Spleen (tissue), 7 donors: ENCODE measurements at regions not wholly inside any gene's neighbourhood (a gene's known extent, or its start where the extent isn't known, plus 50 kb on each side); places are given as distances from the start of the nearest gene placed in this dataset.

Experiments
- POLR2A ChIP-seq, 3 donors: fragments of 450-650 bp; IDR thresholded peaks; one replicate each; pipeline ENCODE4 v1.5.1; 2017; ENCODE audit warnings: antibody characterized with exemption in 3 of 3, mild to moderate bottlenecking in 1 of 3
- POLR2AphosphoS5 ChIP-seq, 3 donors: sonication (generic); formaldehyde crosslinking; IDR thresholded peaks; one replicate each; pipeline ENCODE4 v1.5.1; 2017; ENCODE audit warnings: antibody characterized with exemption in 3 of 3
- TF ChIP-seq, protein P1 (sequence below), 11 experiments: fragments of 200-600 bp in 7 of 11; fragments of 450-650 bp in 4 of 11; sonication (generic) in 4 of 11; IDR thresholded peaks in 8 of 11; conservative IDR thresholded peaks in 3 of 11; 1 replicate in 7 of 11; 2 replicates in 4 of 11; pipeline versions ENCODE4 v1.4.0 to v1.8.0; 2016 to 2021; ENCODE audit warnings: antibody characterized with exemption in 11 of 11, inconsistent platforms in 4 of 11, mild to moderate bottlenecking in 1 of 11
- donor health status: DM: no; HTN: no; CAD: no; lungs with moderate emphysema.
- donor health status: DM: no; HTN: no; CAD: no.
- donor health status: DM: no; HTN: no; CAD: no.

DNA sequence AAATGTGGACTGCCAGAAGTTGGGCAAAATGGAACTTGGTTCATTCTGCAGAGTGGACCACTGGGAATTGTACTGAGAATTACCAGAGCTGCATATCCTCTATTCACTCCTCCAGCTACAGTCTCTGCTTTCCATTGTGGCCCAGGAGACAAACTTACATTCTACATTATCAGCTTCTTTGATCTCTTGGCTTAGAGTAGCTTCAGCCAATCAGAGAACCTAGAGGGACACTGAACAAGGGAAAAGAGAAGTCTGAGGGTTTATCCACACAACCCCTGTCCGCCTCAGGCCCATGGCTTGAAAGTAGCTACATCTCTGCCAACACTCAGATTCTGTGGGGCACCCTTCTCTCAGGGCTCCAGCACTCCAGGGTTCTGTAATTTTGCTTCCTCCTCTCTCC, 251.1 kb downstream of the TRIB2 start:
- TF ChIP-seq, protein P1, sequence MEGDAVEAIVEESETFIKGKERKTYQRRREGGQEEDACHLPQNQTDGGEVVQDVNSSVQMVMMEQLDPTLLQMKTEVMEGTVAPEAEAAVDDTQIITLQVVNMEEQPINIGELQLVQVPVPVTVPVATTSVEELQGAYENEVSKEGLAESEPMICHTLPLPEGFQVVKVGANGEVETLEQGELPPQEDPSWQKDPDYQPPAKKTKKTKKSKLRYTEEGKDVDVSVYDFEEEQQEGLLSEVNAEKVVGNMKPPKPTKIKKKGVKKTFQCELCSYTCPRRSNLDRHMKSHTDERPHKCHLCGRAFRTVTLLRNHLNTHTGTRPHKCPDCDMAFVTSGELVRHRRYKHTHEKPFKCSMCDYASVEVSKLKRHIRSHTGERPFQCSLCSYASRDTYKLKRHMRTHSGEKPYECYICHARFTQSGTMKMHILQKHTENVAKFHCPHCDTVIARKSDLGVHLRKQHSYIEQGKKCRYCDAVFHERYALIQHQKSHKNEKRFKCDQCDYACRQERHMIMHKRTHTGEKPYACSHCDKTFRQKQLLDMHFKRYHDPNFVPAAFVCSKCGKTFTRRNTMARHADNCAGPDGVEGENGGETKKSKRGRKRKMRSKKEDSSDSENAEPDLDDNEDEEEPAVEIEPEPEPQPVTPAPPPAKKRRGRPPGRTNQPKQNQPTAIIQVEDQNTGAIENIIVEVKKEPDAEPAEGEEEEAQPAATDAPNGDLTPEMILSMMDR (IDR thresholded peaks at IDR 0.05 in 8 of 11, conservative IDR thresholded peaks at IDR 0.05 in 3 of 11) = no peak
- TF ChIP-seq POLR2AphosphoS5 (IDR thresholded peaks at IDR 0.05) = no peak
- TF ChIP-seq POLR2A (IDR thresholded peaks at IDR 0.05) = no peak
